ENCODE measurements at regions not wholly inside any gene's neighbourhood (a gene's known extent, or its start where the extent isn't known, plus 50 kb on each side); places are given as distances from the start of the nearest gene placed in this dataset.

GRCh38 chr1:102715150-102715549, 393.2 kb downstream of the COL11A1 start:
- TF ChIP-seq SP1 (IDR thresholded peaks at IDR 0.05): no peak
- no peak for TF ChIP-seq ARNT (IDR thresholded peaks at IDR 0.05)
- TF ChIP-seq FOXK2 (IDR thresholded peaks at IDR 0.05): no peak
- no peak for TF ChIP-seq FOXA1 (IDR thresholded peaks at IDR 0.05)
- no peak for TF ChIP-seq NFRKB (IDR thresholded peaks at IDR 0.05)
- TF ChIP-seq FOXM1 (IDR thresholded peaks at IDR 0.05; ENCODE audit: borderline replicate concordance): no peak
- no peak for TF ChIP-seq PKNOX1 (IDR thresholded peaks at IDR 0.05)
- no peak for TF ChIP-seq TARDBP (IDR thresholded peaks at IDR 0.05)

All from HEK293T (cell line).